Upper lobe of right lung (tissue), 1 donor: ENCODE measurements at regions not wholly inside any gene's neighbourhood (a gene's known extent, or its start where the extent isn't known, plus 50 kb on each side); places are given as distances from the start of the nearest gene placed in this dataset.

Experiments
- ATAC-seq: fragments of 200-7000 bp; cut with Tn5 transposase; one replicate; pipeline ENCODE4 v1.9.1; 2020; ENCODE audit warnings: mild to moderate bottlenecking, moderate library complexity
- DNase-seq: peaks from one replicate; pipeline ENCODE4 v3.0.0-alpha.2; 2020
- H3K27ac ChIP-seq: fragments of 200-600 bp; one replicate; pipeline ENCODE4 v1.8.0; 2022
- H3K27me3 ChIP-seq: fragments of 200-600 bp; one replicate; pipeline ENCODE4 v1.8.0; 2022; ENCODE audit warnings: mild to moderate bottlenecking
- H3K36me3 ChIP-seq: fragments of 200-600 bp; one replicate; pipeline ENCODE4 v1.8.0; 2022
- H3K4me1 ChIP-seq: fragments of 200-600 bp; one replicate; pipeline ENCODE4 v1.8.0; 2022
- H3K4me3 ChIP-seq: fragments of 200-600 bp; one replicate; pipeline ENCODE4 v1.8.0; 2022; ENCODE audit warnings: mild to moderate bottlenecking
- H3K9me3 ChIP-seq: fragments of 200-600 bp; one replicate; pipeline ENCODE4 v1.8.0; 2022
- CTCF ChIP-seq: fragments of 200-600 bp; IDR thresholded peaks from one replicate; pipeline ENCODE4 v1.8.0; 2022; ENCODE audit warnings: antibody characterized with exemption
- intact Hi-C: fragments of 100-400 bp; cut with DNase I; formaldehyde crosslinking; loops from one replicate; pipeline ENCODE4 v1.11.0; 2022
- donor health status: DM: no; HTN: yes; CAD: no; lungs with severe emphysema.

GRCh38 chr3:22495241-22495640 is 707.9 kb upstream of the UBE2E2 start:
- Histone ChIP-seq H3K36me3 (no peaks in the 10 kb centered on the region), H3K4me1 (no peaks in the 10 kb centered on the region), H3K9me3 (no peaks in the 10 kb centered on the region), H3K4me3 (no peak overlapping the region), H3K27me3 (no peaks in the 10 kb centered on the region), H3K27ac (no peak overlapping the region)
- ATAC-seq = no peak
- no peak for TF ChIP-seq CTCF
- no peak for DNase-seq
- intact Hi-C loops = no loop called here

GRCh38 chr3:22495791-22496190 is 707.3 kb upstream of the UBE2E2 start:
- DNase-seq (no peak), ATAC-seq (no peak)
- Histone ChIP-seq H3K27me3 (no peaks in the 10 kb centered on the region), H3K36me3 (no peaks in the 10 kb centered on the region), H3K4me1 (no peaks in the 10 kb centered on the region), H3K27ac (no peak overlapping the region), H3K4me3 (no peak overlapping the region), H3K9me3 (no peaks in the 10 kb centered on the region)
- no peak for TF ChIP-seq CTCF
- intact Hi-C loops = no loop called here

DNA sequence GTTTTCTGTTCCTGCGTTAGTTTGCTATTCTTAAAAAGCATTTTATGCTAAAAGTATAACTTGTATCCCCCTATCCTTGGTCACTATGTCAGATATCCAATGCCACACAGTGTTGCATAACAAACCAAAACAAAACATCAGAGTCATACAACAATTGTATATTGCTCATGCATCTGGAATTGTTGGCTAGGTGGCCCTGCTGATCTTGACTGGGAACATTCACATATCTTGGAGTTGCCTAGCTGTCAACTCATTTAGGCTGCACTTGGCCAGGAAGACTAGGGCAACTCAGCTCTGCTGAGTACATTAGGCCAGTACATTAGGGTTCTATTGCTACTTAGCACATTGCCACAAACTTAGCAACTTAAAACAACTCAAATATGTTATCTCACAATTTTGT is 706.5 kb upstream of the UBE2E2 start:
- TF ChIP-seq CTCF = no peak
- DNase-seq (no peak), ATAC-seq (no peak)
- Histone ChIP-seq H3K4me3 (no peak overlapping the region), H3K9me3 (no peaks in the 10 kb centered on the region), H3K27me3 (no peaks in the 10 kb centered on the region), H3K4me1 (no peaks in the 10 kb centered on the region), H3K27ac (no peak overlapping the region), H3K36me3 (no peaks in the 10 kb centered on the region)
- intact Hi-C loops = no loop called here

- H3K27ac ChIP-seq = no peak overlapping the region
- no peaks in the 10 kb centered on the region for H3K27me3 ChIP-seq
- TF ChIP-seq CTCF = no peak
- peak; percentile 79 for ATAC-seq
- no peak overlapping the region for H3K4me3 ChIP-seq
- DNase-seq = no peak
- H3K9me3 ChIP-seq = no peaks in the 10 kb centered on the region
- intact Hi-C loops = no loop called here
- H3K4me1 ChIP-seq = no peaks in the 10 kb centered on the region
- H3K36me3 ChIP-seq = no peaks in the 10 kb centered on the region
Observed at GRCh38 chr3:22506871-22507270, 696.3 kb upstream of the UBE2E2 start.

GRCh38 chr3:22507709-22508108 is 695.4 kb upstream of the UBE2E2 start:
- DNase-seq (no peak), ATAC-seq (no peak)
- no peak for TF ChIP-seq CTCF
- intact Hi-C loops = no loop called here
- H3K27ac ChIP-seq = no peak overlapping the region
- no peak overlapping the region for H3K4me3 ChIP-seq
- no peaks in the 10 kb centered on the region for H3K36me3 ChIP-seq
- H3K9me3 ChIP-seq = no peaks in the 10 kb centered on the region
- no peaks in the 10 kb centered on the region for H3K4me1 ChIP-seq
- H3K27me3 ChIP-seq = no peaks in the 10 kb centered on the region

DNA sequence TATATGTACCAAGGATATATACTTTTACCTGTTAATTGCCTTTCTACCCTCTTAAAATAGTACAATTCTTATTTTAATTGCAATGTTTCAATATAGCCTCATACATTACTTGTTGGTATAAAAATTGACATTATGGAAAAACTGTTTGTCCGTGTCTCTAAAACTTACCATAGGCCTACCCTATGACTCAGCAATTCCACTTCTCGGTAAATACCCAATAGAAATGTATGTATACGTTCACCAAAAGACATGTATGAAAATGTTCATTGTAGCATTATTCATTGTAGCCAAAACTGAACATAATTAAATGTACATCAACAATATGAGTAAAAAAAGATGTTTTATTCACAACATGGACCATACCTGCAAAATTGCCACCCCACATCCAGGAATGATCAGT is 679.2 kb upstream of the UBE2E2 start:
- intact Hi-C loops = no loop called here
- ATAC-seq (no peak), DNase-seq (no peak)
- Histone ChIP-seq H3K4me3 (no peak overlapping the region), H3K4me1 (no peaks in the 10 kb centered on the region), H3K36me3 (no peaks in the 10 kb centered on the region), H3K27ac (no peak overlapping the region), H3K27me3 (no peaks in the 10 kb centered on the region), H3K9me3 (no peaks in the 10 kb centered on the region)
- TF ChIP-seq CTCF = no peak
